Keratinocyte (primary cell): ENCODE measurements at regions not wholly inside any gene's neighbourhood (a gene's known extent, or its start where the extent isn't known, plus 50 kb on each side); places are given as distances from the start of the nearest gene placed in this dataset.
"Not testable (repeated sequence)": the region's sequence is repeated elsewhere in the genome, so short reads cannot be mapped to it uniquely, and the experiment has no call there.

Source experiments
- DNase-seq: peaks from one replicate; pipeline ENCODE4 v3.0.0-alpha.2; 2011; ENCODE audit warnings: low read depth, missing footprints, low spot score
- FAIRE-seq: peaks from 2 replicates; lab custom pipeline; 2011; peaks lifted over from hg19 to GRCh38; lab: Jason Lieb, UNC
- H2AFZ ChIP-seq: 2 replicates; pipeline ENCODE4 v1.6.0; 2012; ENCODE audit warnings: low read length, control low read depth, inconsistent platforms; ENCODE audit not compliant: control insufficient read depth
- H3K27ac ChIP-seq: 2 replicates; pipeline ENCODE4 v1.5.1; 2011; ENCODE audit warnings: low read length; ENCODE audit not compliant: control insufficient read depth, insufficient read depth
- H3K27me3 ChIP-seq: 3 replicates; pipeline ENCODE4 v1.6.0; 2011; ENCODE audit warnings: low read length; ENCODE audit not compliant: control insufficient read depth, insufficient read depth; ENCODE audit errors: extremely low read depth
- H3K36me3 ChIP-seq, 2 experiments: 2 replicates in 1 of 2; 3 replicates in 1 of 2; pipeline ENCODE4 v1.5.1; 2011; ENCODE audit warnings: low read length in 2 of 2, mild to moderate bottlenecking in 1 of 2; ENCODE audit not compliant: control insufficient read depth in 2 of 2, insufficient read depth in 2 of 2; ENCODE audit errors: extremely low read depth in 1 of 2
- H3K4me1 ChIP-seq: 3 replicates; pipeline ENCODE4 v1.5.1; 2011; ENCODE audit warnings: low read length; ENCODE audit not compliant: control insufficient read depth, insufficient read depth; ENCODE audit errors: extremely low read depth
- H3K4me2 ChIP-seq: 3 replicates; pipeline ENCODE4 v1.6.0; 2011; ENCODE audit warnings: low read depth, low read length; ENCODE audit not compliant: control insufficient read depth, insufficient read depth; ENCODE audit errors: extremely low read depth
- H3K4me3 ChIP-seq, 3 experiments: fragments of 200-600 bp in 1 of 3; sonication (generic) in 1 of 3; 2 replicates in 2 of 3; 3 replicates in 1 of 3; pipeline ENCODE4 v1.5.1; 2011 to 2016; ENCODE audit warnings: low read length in 3 of 3, mild to moderate bottlenecking in 3 of 3, control low read depth in 2 of 3, inconsistent platforms in 1 of 3, low read depth in 1 of 3, mixed read lengths in 1 of 3, mixed run types in 1 of 3, moderate library complexity in 1 of 3; ENCODE audit not compliant: control insufficient read depth in 2 of 3, insufficient read depth in 2 of 3; ENCODE audit errors: extremely low read depth in 1 of 3
- H3K79me2 ChIP-seq: 2 replicates; pipeline ENCODE4 v1.6.0; 2012; ENCODE audit warnings: low read length; ENCODE audit not compliant: control insufficient read depth, insufficient read depth
- H3K9ac ChIP-seq: 3 replicates; pipeline ENCODE4 v1.6.0; 2011; ENCODE audit warnings: low read length; ENCODE audit not compliant: control insufficient read depth, insufficient read depth; ENCODE audit errors: extremely low read depth
- H3K9me1 ChIP-seq: 3 replicates; pipeline ENCODE4 v1.6.0; 2011; ENCODE audit warnings: low read length; ENCODE audit not compliant: control insufficient read depth, insufficient read depth; ENCODE audit errors: extremely low read depth
- H3K9me3 ChIP-seq: 2 replicates; pipeline ENCODE4 v1.5.1; 2012; ENCODE audit warnings: low read depth, low read length; ENCODE audit not compliant: control insufficient read depth
- H4K20me1 ChIP-seq: 3 replicates; pipeline ENCODE4 v1.6.0; 2011; ENCODE audit warnings: low read length; ENCODE audit not compliant: control insufficient read depth, insufficient read depth; ENCODE audit errors: extremely low read depth
- CTCF ChIP-seq, 3 experiments: IDR thresholded peaks in 1 of 3; conservative IDR thresholded peaks in 1 of 3; optimal IDR thresholded peaks in 1 of 3; 2 replicates in 2 of 3; 3 replicates in 1 of 3; pipeline versions ENCODE3 to v1.5.1; 2011; ENCODE audit warnings: low read length in 3 of 3, mild to moderate bottlenecking in 3 of 3, moderate library complexity in 2 of 3, control low read depth in 1 of 3, inconsistent platforms in 1 of 3; ENCODE audit not compliant: insufficient read depth in 2 of 3; ENCODE audit errors: extremely low read depth in 1 of 3
- EZH2 ChIP-seq: IDR thresholded peaks from one replicate; pipeline ENCODE4 v1.6.1; 2012; ENCODE audit warnings: inconsistent platforms, mild to moderate bottlenecking, low read length, moderate library complexity
- dilution Hi-C: fragments of 300-500 bp; cut with MboI; formaldehyde crosslinking; loops from one replicate; pipeline ENCODE4 v1.7.0; 2020; ENCODE audit warnings: low sequenced_read_pairs; ENCODE audit not compliant: extremely low pct_ligation_motif_present

DNA sequence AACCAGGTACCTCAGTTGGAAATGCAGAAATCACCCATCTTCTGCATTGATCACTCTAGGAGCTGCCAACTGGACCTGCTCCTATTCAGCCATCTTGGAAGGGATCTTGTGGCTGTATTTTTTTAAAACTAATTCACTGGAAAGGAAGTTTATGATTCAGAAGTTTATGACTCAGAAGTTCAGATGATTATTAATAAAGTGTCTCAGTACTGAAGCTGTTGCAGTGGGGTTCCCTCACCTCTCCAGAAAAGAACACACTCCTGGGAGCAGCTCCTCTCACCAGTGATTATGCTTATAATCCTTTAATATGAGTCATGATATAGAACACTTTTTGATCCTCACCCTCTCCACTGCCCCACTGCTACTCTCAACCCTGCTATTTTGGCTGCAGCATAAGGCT, 291.2 kb upstream of the HS3ST5 start:
- no peak overlapping the region for H2AFZ ChIP-seq
- no peaks in the 10 kb centered on the region for H3K36me3 ChIP-seq
- H3K27ac ChIP-seq = no peak overlapping the region
- H3K9ac ChIP-seq = no peak overlapping the region
- H3K27me3 ChIP-seq = no peaks in the 10 kb centered on the region
- H3K79me2 ChIP-seq = no peaks in the 10 kb centered on the region
- no peak overlapping the region for H3K4me3 ChIP-seq
- DNase-seq (no peak), FAIRE-seq (no peak)
- H4K20me1 ChIP-seq = no peaks in the 10 kb centered on the region
- no peaks in the 10 kb centered on the region for H3K9me1 ChIP-seq
- H3K9me3 ChIP-seq = no peaks in the 10 kb centered on the region
- H3K4me2 ChIP-seq = no peak overlapping the region
- dilution Hi-C loops = no loop called here
- TF ChIP-seq EZH2 = no peak
- H3K4me1 ChIP-seq = no peaks in the 10 kb centered on the region

DNA sequence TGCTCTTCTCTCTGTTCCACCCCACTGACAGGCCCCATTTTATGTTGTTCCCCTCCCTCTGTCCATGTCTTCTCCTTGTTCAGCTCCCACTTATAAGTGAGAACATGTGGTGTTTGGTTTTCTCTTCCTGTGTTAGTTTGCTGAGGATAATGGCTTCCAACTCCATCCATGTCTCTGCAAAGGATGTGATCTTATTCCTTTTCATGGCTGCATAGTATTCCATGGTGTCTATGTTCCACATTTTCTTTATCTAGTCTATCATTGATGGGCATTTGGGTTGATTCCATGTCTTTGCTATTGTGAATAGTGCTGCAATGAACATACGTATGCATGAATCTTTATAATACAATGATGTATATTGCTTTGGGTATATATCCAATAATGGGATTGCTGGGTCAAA, 283.4 kb upstream of the HS3ST5 start:
- FAIRE-seq = not testable (repeated sequence)

GRCh38 chr6:114619621-114620200, 276.9 kb upstream of the HS3ST5 start:
- H3K4me1 ChIP-seq = no peaks in the 10 kb centered on the region
- H4K20me1 ChIP-seq = no peaks in the 10 kb centered on the region
- H3K9me3 ChIP-seq = no peaks in the 10 kb centered on the region
- no peak overlapping the region for H3K9ac ChIP-seq
- H3K79me2 ChIP-seq = no peaks in the 10 kb centered on the region
- DNase-seq (no peak), FAIRE-seq (no peak)
- H3K36me3 ChIP-seq = no peaks in the 10 kb centered on the region
- no peak overlapping the region for H3K4me2 ChIP-seq
- no peak overlapping the region for H2AFZ ChIP-seq
- H3K27ac ChIP-seq = no peak overlapping the region
- dilution Hi-C loops = no loop called here
- no peaks in the 10 kb centered on the region for H3K9me1 ChIP-seq
- no peaks in the 10 kb centered on the region for H3K27me3 ChIP-seq
- TF ChIP-seq EZH2 = no peak
- TF ChIP-seq CTCF (optimal IDR thresholded peaks at IDR 0.05 in 1 of 3, IDR thresholded peaks at IDR 0.05 in 1 of 3, conservative IDR thresholded peaks at IDR 0.05 in 1 of 3; ENCODE audit: extremely low read depth in 1 of 3, insufficient read depth in 2 of 3, low read length in 3 of 3) = no peak
- H3K4me3 ChIP-seq = no peak overlapping the region

More for the DNA sequence above, 283.4 kb upstream of the HS3ST5 start:
- H3K4me2 ChIP-seq, H3K9me1 ChIP-seq, H3K27me3 ChIP-seq, H3K36me3 ChIP-seq, H3K4me3 ChIP-seq, dilution Hi-C loops, H2AFZ ChIP-seq, H3K79me2 ChIP-seq, H3K27ac ChIP-seq, DNase-seq, H3K4me1 ChIP-seq, H3K9me3 ChIP-seq, H4K20me1 ChIP-seq, H3K9ac ChIP-seq: not testable (repeated sequence)
